GM23338 (cell line): ENCODE measurements at regions not wholly inside any gene's neighbourhood (a gene's known extent, or its start where the extent isn't known, plus 50 kb on each side); places are given as distances from the start of the nearest gene placed in this dataset.

Experiments
- ATAC-seq: fragments of 200-7000 bp; cut with Tn5 transposase; 3 replicates; pipeline ENCODE4 v1.9.1; 2020
- DNase-seq: peaks from one replicate; pipeline ENCODE4 v3.0.0-alpha.2; 2015; ENCODE audit warnings: low spot score
- H2AFZ ChIP-seq: fragments of 200-600 bp; sonication (generic); 2 replicates; pipeline ENCODE4 v1.8.0; 2016; ENCODE audit warnings: antibody characterized with exemption, mild to moderate bottlenecking, moderate library complexity
- H3F3A ChIP-seq: fragments of 200-600 bp; sonication (generic); replicated peaks from 2 replicates; pipeline ENCODE4 v1.8.0; 2017; ENCODE audit warnings: antibody characterized with exemption, mixed run types, low read depth
- H3K27ac ChIP-seq: fragments of 200-600 bp; sonication (generic); 2 replicates; pipeline ENCODE4 v1.6.1; 2016; ENCODE audit warnings: low read depth
- H3K27me3 ChIP-seq: fragments of 200-600 bp; sonication (generic); 2 replicates; pipeline ENCODE4 v1.8.0; 2016; ENCODE audit warnings: mild to moderate bottlenecking, mixed run types, moderate library complexity; ENCODE audit not compliant: insufficient read depth
- H3K36me3 ChIP-seq: fragments of 200-600 bp; sonication (generic); 2 replicates; pipeline ENCODE4 v1.8.0; 2016; ENCODE audit warnings: mild to moderate bottlenecking; ENCODE audit not compliant: insufficient read depth
- H3K4me1 ChIP-seq: fragments of 200-600 bp; sonication (generic); 2 replicates; pipeline ENCODE4 v1.8.0; 2016; ENCODE audit warnings: mild to moderate bottlenecking, moderate library complexity; ENCODE audit not compliant: insufficient read depth
- H3K4me2 ChIP-seq: fragments of 200-600 bp; sonication (generic); 2 replicates; pipeline ENCODE4 v1.7.1; 2017; ENCODE audit warnings: mixed run types
- H3K4me3 ChIP-seq: fragments of 200-600 bp; sonication (generic); 2 replicates; pipeline ENCODE4 v1.6.1; 2016; ENCODE audit warnings: mixed run types
- H3K79me2 ChIP-seq: fragments of 200-600 bp; sonication (generic); replicated peaks from 2 replicates; pipeline ENCODE4 v1.8.0; 2017; ENCODE audit warnings: mild to moderate bottlenecking; ENCODE audit not compliant: insufficient read depth
- H3K9me2 ChIP-seq: fragments of 200-600 bp; sonication (generic); 2 replicates; pipeline ENCODE4 v1.8.0; 2017; ENCODE audit not compliant: insufficient read depth
- H4K20me1 ChIP-seq: fragments of 200-600 bp; sonication (generic); replicated peaks from 2 replicates; pipeline ENCODE4 v1.8.0; 2017; ENCODE audit warnings: mild to moderate bottlenecking; ENCODE audit not compliant: insufficient read depth
- H3K27ac Mint-ChIP-seq: 2 replicates; pipeline ENCODE4 v1.8.0; 2020; ENCODE audit warnings: inconsistent platforms, mild to moderate bottlenecking, moderate library complexity, mixed read lengths
- H3K27me3 Mint-ChIP-seq: 3 replicates; pipeline ENCODE4 v1.8.0; 2022; ENCODE audit warnings: low read depth, mild to moderate bottlenecking, moderate library complexity, mixed read lengths, inconsistent platforms; ENCODE audit not compliant: insufficient read depth, poor library complexity
- H3K36me3 Mint-ChIP-seq: 3 replicates; pipeline ENCODE4 v1.8.0; 2021; ENCODE audit warnings: low read depth, mild to moderate bottlenecking, inconsistent platforms, moderate library complexity, mixed read lengths
- H3K4me1 Mint-ChIP-seq: 3 replicates; pipeline ENCODE4 v1.8.0; 2020; ENCODE audit warnings: mild to moderate bottlenecking, inconsistent platforms, mixed read lengths
- H3K4me3 Mint-ChIP-seq: 3 replicates; pipeline ENCODE4 v1.8.0; 2021; ENCODE audit warnings: moderate library complexity, mild to moderate bottlenecking, inconsistent platforms, mixed read lengths
- H3K9me3 Mint-ChIP-seq: 3 replicates; pipeline ENCODE4 v1.8.0; 2020; ENCODE audit warnings: moderate library complexity, mild to moderate bottlenecking, inconsistent platforms, mixed read lengths
- ETS1 ChIP-seq: IDR thresholded peaks from 2 replicates; pipeline ENCODE4 v1.6.1; 2016; ENCODE audit warnings: antibody characterized with exemption
- EZH2 ChIP-seq: fragments of 200-600 bp; sonication (generic); IDR thresholded peaks from one replicate; pipeline ENCODE4 v1.8.0; 2017; ENCODE audit warnings: antibody characterized with exemption, mild to moderate bottlenecking, low read depth; ENCODE audit not compliant: unreplicated experiment
- JUNB ChIP-seq: IDR thresholded peaks from one replicate; pipeline ENCODE4 v1.6.1; 2016; ENCODE audit warnings: antibody characterized with exemption; ENCODE audit not compliant: unreplicated experiment
- POLR2AphosphoS5 ChIP-seq: IDR thresholded peaks from 2 replicates; pipeline ENCODE4 v1.6.1; 2016; ENCODE audit warnings: antibody characterized with exemption, low read depth
- STAT1 ChIP-seq: IDR thresholded peaks from one replicate; pipeline ENCODE4 v1.6.1; 2016; ENCODE audit warnings: antibody characterized with exemption; ENCODE audit not compliant: unreplicated experiment
- ZNF114 ChIP-seq: fragments of 250-450 bp; sonication (Bioruptor Pico); IDR thresholded peaks from 2 replicates; pipeline ENCODE4 v1.5.0; 2020; ENCODE audit warnings: mild to moderate bottlenecking, moderate library complexity
- ZNF331 ChIP-seq: fragments of 250-450 bp; sonication (Bioruptor Pico); IDR thresholded peaks from 2 replicates; pipeline ENCODE4 v1.5.0; 2020; ENCODE audit warnings: low read depth, mild to moderate bottlenecking, moderate library complexity
- TF ChIP-seq, protein P1 (sequence below), 2 experiments: fragments of 200-600 bp in 1 of 2; sonication (generic) in 1 of 2; conservative IDR thresholded peaks; 2 replicates each; pipeline versions ENCODE4 v1.5.1 to v1.6.1; 2016 to 2017; ENCODE audit warnings: antibody characterized with exemption in 2 of 2, low read depth in 2 of 2, mild to moderate bottlenecking in 2 of 2, moderate library complexity in 1 of 2
- TF ChIP-seq, protein P2 (sequence below): fragments of 250-450 bp; sonication (Bioruptor Pico); IDR thresholded peaks from 2 replicates; pipeline ENCODE4 v1.5.0; 2020; ENCODE audit warnings: mild to moderate bottlenecking, moderate library complexity
- TF ChIP-seq, protein P3 (sequence below): IDR thresholded peaks from one replicate; pipeline ENCODE4 v1.6.1; 2018; ENCODE audit warnings: antibody characterized with exemption; ENCODE audit not compliant: unreplicated experiment

GRCh38 chr1:115219927-115220326 lies 118.1 kb downstream of the NGF start:
- Mint-ChIP-seq H3K36me3 (no peaks in the 10 kb centered on the region), H3K27me3 (peaks cover 7% of the 10 kb centered on the region), H3K27ac (no peak overlapping the region), H3K4me1 (peaks cover 29% of the 10 kb centered on the region), H3K9me3 (no peaks in the 10 kb centered on the region), H3K4me3 (no peak overlapping the region)
- H3K4me2 ChIP-seq: no peak overlapping the region; the same call in 1 of the 2 replicates
- H2AFZ ChIP-seq: peak overlapping the region; percentile 65; the same call in 1 of the 2 replicates
- ATAC-seq: peak; percentile 47
- H3K9me2 ChIP-seq: peaks cover 18% of the 10 kb centered on the region
- no peaks in the 10 kb centered on the region for H3K36me3 ChIP-seq
- no peak overlapping the region for H3K27ac ChIP-seq
- no peaks in the 10 kb centered on the region for H3K27me3 ChIP-seq
- DNase-seq: no peak
- H3K4me1 ChIP-seq: peaks cover 18% of the 10 kb centered on the region
- TF ChIP-seq EZH2: no peak
- H3K4me3 ChIP-seq: no peak overlapping the region
- no peaks in the 10 kb centered on the region for H3F3A ChIP-seq
- no peaks in the 10 kb centered on the region for H4K20me1 ChIP-seq
- no peaks in the 10 kb centered on the region for H3K79me2 ChIP-seq

- Histone ChIP-seq H3K27ac (no peak overlapping the region), H4K20me1 (no peaks in the 10 kb centered on the region), H3K79me2 (no peaks in the 10 kb centered on the region), H3K27me3 (no peaks in the 10 kb centered on the region), H3K4me1 (peaks cover 18% of the 10 kb centered on the region), H3F3A (no peaks in the 10 kb centered on the region), H3K4me3 (no peak overlapping the region), H2AFZ (no peak overlapping the region), H3K36me3 (no peaks in the 10 kb centered on the region), H3K9me2 (peaks cover 18% of the 10 kb centered on the region), H3K4me2 (no peak overlapping the region)
- ATAC-seq (no peak), DNase-seq (no peak)
- no peaks in the 10 kb centered on the region for H3K36me3 Mint-ChIP-seq
- peaks cover 6% of the 10 kb centered on the region for H3K27me3 Mint-ChIP-seq
- no peak overlapping the region for H3K27ac Mint-ChIP-seq
- H3K4me3 Mint-ChIP-seq: no peak overlapping the region
- no peaks in the 10 kb centered on the region for H3K9me3 Mint-ChIP-seq
- peaks cover 29% of the 10 kb centered on the region for H3K4me1 Mint-ChIP-seq
- TF ChIP-seq POLR2AphosphoS5 (no peak), STAT1 (no peak), ETS1 (no peak), ZNF114 (no peak), ZNF331 (CRISPR knock-in tag) (no peak), JUNB (no peak), EZH2 (no peak)
- TF ChIP-seq, protein P1, sequence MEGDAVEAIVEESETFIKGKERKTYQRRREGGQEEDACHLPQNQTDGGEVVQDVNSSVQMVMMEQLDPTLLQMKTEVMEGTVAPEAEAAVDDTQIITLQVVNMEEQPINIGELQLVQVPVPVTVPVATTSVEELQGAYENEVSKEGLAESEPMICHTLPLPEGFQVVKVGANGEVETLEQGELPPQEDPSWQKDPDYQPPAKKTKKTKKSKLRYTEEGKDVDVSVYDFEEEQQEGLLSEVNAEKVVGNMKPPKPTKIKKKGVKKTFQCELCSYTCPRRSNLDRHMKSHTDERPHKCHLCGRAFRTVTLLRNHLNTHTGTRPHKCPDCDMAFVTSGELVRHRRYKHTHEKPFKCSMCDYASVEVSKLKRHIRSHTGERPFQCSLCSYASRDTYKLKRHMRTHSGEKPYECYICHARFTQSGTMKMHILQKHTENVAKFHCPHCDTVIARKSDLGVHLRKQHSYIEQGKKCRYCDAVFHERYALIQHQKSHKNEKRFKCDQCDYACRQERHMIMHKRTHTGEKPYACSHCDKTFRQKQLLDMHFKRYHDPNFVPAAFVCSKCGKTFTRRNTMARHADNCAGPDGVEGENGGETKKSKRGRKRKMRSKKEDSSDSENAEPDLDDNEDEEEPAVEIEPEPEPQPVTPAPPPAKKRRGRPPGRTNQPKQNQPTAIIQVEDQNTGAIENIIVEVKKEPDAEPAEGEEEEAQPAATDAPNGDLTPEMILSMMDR (conservative IDR thresholded peaks at IDR 0.05; ENCODE audit: low read depth in 2 of 2): no peak
- TF ChIP-seq, protein P2, sequence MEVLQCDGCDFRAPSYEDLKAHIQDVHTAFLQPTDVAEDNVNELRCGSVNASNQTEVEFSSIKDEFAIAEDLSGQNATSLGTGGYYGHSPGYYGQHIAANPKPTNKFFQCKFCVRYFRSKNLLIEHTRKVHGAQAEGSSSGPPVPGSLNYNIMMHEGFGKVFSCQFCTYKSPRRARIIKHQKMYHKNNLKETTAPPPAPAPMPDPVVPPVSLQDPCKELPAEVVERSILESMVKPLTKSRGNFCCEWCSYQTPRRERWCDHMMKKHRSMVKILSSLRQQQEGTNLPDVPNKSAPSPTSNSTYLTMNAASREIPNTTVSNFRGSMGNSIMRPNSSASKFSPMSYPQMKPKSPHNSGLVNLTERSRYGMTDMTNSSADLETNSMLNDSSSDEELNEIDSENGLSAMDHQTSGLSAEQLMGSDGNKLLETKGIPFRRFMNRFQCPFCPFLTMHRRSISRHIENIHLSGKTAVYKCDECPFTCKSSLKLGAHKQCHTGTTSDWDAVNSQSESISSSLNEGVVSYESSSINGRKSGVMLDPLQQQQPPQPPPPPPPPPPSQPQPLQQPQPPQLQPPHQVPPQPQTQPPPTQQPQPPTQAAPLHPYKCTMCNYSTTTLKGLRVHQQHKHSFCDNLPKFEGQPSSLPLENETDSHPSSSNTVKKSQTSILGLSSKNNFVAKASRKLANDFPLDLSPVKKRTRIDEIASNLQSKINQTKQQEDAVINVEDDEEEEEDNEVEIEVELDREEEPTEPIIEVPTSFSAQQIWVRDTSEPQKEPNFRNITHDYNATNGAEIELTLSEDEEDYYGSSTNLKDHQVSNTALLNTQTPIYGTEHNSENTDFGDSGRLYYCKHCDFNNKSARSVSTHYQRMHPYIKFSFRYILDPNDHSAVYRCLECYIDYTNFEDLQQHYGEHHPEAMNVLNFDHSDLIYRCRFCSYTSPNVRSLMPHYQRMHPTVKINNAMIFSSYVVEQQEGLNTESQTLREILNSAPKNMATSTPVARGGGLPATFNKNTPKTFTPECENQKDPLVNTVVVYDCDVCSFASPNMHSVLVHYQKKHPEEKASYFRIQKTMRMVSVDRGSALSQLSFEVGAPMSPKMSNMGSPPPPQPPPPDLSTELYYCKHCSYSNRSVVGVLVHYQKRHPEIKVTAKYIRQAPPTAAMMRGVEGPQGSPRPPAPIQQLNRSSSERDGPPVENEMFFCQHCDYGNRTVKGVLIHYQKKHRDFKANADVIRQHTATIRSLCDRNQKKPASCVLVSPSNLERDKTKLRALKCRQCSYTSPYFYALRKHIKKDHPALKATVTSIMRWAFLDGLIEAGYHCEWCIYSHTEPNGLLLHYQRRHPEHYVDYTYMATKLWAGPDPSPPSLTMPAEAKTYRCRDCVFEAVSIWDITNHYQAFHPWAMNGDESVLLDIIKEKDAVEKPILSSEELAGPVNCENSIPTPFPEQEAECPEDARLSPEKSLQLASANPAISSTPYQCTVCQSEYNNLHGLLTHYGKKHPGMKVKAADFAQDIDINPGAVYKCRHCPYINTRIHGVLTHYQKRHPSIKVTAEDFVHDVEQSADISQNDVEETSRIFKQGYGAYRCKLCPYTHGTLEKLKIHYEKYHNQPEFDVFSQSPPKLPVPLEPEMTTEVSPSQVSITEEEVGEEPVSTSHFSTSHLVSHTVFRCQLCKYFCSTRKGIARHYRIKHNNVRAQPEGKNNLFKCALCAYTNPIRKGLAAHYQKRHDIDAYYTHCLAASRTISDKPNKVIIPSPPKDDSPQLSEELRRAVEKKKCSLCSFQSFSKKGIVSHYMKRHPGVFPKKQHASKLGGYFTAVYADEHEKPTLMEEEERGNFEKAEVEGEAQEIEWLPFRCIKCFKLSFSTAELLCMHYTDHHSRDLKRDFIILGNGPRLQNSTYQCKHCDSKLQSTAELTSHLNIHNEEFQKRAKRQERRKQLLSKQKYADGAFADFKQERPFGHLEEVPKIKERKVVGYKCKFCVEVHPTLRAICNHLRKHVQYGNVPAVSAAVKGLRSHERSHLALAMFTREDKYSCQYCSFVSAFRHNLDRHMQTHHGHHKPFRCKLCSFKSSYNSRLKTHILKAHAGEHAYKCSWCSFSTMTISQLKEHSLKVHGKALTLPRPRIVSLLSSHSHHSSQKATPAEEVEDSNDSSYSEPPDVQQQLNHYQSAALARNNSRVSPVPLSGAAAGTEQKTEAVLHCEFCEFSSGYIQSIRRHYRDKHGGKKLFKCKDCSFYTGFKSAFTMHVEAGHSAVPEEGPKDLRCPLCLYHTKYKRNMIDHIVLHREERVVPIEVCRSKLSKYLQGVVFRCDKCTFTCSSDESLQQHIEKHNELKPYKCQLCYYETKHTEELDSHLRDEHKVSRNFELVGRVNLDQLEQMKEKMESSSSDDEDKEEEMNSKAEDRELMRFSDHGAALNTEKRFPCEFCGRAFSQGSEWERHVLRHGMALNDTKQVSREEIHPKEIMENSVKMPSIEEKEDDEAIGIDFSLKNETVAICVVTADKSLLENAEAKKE (CRISPR knock-in tag): no peak
- TF ChIP-seq, protein P3, sequence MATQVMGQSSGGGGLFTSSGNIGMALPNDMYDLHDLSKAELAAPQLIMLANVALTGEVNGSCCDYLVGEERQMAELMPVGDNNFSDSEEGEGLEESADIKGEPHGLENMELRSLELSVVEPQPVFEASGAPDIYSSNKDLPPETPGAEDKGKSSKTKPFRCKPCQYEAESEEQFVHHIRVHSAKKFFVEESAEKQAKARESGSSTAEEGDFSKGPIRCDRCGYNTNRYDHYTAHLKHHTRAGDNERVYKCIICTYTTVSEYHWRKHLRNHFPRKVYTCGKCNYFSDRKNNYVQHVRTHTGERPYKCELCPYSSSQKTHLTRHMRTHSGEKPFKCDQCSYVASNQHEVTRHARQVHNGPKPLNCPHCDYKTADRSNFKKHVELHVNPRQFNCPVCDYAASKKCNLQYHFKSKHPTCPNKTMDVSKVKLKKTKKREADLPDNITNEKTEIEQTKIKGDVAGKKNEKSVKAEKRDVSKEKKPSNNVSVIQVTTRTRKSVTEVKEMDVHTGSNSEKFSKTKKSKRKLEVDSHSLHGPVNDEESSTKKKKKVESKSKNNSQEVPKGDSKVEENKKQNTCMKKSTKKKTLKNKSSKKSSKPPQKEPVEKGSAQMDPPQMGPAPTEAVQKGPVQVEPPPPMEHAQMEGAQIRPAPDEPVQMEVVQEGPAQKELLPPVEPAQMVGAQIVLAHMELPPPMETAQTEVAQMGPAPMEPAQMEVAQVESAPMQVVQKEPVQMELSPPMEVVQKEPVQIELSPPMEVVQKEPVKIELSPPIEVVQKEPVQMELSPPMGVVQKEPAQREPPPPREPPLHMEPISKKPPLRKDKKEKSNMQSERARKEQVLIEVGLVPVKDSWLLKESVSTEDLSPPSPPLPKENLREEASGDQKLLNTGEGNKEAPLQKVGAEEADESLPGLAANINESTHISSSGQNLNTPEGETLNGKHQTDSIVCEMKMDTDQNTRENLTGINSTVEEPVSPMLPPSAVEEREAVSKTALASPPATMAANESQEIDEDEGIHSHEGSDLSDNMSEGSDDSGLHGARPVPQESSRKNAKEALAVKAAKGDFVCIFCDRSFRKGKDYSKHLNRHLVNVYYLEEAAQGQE: no peak
Observed at GRCh38 chr1:115218699-115219098, 119.3 kb downstream of the NGF start.
